H4 (cell line): ENCODE measurements at regions not wholly inside any gene's neighbourhood (a gene's known extent, or its start where the extent isn't known, plus 50 kb on each side); places are given as distances from the start of the nearest gene placed in this dataset.
"Not testable (repeated sequence)": the region's sequence is repeated elsewhere in the genome, so short reads cannot be mapped to it uniquely, and the experiment has no call there.

Experiments used
- DNase-seq: peaks from one replicate; pipeline ENCODE4 v3.0.0-alpha.2; 2015; ENCODE audit warnings: low spot score

DNA sequence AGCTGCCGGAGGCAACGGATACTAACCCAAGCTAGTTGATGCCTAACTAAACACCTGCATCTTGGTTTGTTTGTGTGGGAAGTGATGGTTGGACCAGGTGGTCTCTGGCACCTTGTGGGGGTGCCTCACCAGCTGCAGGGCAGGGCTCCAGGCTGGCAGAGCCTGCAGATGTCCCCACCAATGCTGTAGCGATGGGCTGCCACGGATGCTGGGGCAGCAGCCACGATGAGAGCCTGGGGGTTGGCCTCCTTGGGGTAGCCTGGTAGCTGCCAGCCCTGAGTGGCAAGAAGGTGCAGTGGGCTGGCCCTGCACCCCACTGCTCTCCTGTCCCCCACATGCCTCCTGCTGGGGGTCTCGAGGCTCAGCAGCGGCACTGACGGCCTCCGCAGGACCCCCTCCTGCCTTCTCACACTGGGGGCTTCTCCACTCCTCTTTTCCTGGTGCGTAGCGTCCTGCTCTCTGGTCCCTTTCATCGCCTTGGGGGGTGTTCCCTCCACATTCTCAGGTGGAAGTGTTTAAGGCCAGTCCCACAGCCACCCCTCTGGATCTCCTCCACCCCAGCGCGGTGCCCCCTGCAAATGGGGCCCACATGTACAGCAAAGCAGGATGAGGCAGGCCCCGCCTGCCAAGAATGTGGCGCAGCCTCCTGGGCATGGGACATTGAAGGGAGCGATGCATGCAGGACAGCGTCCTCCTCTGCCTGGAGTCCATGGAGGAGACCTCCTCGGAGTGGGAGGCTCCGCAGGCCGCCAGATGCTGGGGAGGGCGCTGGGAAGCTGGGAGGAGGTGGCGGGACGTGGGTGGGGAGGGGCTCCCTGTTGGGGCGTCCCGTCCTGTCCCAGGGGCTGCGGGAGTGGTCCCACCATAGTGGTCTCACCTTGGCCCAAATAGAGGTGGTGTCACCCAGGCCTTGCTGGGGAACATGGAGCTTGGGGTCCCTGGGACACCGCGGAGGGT lies 173.1 kb downstream of the ASB1 start:
- DNase-seq: no peak

DNA sequence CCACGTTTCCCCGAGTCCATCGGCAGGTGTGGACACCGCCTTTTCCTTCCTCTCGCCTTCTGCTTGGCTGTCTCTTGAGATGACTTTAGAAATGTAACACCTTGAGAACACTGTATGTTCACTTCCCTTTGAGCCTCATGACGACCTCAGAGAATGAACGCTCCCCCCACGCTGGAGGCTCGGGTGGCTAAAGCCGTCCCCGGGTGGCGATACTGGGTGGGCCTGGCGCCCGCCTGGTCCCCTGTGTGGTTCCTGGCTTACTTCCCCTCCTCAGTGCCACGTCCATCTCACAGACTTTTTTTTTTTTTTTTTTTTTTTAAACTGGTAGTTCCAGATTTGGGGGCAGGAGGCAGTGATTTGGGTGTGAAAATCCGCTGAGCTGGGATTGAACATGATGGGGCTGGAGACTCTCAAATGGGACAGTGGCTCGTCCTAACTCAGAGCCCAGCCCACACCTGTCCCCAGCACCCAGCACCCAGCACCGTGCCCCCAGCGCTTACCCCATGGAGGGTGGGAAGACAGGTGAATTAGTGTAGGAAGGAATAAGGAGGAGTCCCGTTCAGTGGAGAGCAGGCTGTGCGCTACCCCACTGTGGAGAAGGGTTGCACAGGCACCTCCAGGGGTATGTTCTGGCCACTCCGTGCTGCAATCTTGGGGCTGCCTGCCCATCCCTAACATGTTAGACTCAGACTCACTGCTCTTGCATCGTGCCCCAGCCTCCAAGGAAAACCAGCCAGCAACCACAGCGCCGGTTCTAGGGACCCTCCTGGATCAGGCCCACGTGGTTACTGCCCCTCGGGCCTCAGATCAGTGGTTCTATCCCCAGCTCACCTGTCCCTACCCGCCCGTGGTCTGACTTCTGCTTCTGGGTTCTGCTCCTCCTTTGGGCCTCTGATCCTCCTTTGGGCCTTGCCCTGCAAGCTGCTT lies 174.0 kb downstream of the ASB1 start:
- DNase-seq: no peak

DNA sequence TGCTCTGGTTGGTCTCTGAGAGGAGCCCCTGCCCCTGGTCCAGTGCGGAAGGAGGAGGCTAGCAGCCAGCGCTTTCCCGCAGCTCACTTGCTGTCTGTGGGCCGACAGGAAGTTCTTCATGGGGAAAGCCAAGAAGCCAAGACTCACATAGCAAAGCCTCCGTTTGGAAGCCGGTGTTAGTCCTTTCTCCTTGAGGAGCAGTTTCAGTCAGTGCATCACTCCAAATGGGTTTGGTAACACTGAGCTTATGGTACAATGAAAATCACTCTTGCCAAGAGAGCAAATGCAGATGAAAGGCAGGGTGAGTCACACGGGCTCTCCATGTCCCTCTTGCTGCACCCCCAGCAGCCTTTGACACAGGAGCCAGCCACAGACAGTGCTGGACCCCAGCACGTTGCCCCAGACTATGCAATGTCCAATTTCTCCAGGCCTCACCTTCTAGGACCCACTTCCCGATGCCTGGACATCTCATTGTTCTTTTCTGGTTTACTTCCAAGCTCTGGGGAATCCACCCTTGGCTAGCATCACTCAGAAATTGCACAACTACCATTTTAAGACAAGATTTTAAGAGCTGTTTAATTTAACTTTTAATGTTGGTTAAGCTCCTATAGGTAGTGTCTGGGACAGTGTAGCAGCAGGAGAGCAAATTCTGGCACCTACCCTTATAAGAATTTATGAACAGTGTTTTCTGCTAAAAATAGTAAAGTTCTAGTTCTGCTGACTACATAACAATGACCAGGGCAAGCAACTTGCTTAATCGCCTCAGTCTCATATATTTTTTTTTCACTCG lies 174.9 kb downstream of the ASB1 start:
- no peak for DNase-seq

DNA sequence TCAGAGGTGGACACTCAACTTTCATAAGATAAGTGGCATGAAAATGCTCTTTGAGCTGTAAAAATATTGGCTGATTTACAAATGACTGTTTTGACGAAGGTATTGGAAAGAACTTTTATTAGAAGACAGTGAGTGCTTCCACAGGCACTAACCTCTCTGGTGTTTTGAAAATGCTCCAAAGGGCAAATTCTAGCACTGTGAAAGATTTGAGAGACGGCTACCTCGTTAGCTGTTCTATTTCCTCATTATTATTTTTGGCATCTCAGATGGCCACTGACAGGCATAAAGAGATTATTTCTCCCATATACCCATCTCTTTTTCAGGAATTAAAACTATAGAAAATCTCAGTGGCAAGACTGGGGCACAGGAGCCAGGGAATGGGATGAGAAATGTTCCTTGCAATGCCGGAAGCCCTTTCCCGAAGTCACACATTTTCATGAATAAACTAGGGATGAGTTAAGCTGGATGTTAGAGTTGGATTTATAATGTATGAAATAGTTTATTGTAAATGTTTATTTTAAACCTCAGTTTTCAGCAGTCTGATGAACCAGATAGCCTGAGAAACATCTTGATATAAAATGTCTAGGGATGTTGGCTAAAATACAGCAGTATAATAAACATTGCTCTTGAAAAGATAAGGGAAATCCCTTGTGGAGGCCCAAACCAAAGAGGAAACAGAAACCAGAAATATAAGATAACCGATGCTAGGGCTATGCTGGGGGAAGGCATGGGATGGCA lies 175.7 kb downstream of the ASB1 start:
- no peak for DNase-seq

DNA sequence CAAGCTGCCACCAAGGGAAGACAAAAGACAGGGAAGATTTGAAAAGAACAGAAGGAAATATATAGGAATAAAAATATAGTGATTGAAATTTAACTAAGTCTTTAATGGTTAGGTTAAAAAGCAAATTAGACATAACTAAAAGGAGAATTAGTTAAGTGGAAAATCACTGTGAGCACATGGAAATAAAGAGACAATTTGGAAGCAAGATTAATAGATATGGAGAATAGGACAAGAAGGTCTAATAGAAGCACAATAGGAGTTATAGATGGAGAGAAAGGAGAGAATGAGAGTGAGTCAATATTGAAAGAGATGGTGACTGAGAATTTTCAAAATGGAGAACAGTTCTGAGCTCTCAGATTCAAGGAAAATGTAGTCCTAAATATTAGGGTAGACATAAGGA lies 176.9 kb downstream of the ASB1 start:
- DNase-seq: no peak

DNA sequence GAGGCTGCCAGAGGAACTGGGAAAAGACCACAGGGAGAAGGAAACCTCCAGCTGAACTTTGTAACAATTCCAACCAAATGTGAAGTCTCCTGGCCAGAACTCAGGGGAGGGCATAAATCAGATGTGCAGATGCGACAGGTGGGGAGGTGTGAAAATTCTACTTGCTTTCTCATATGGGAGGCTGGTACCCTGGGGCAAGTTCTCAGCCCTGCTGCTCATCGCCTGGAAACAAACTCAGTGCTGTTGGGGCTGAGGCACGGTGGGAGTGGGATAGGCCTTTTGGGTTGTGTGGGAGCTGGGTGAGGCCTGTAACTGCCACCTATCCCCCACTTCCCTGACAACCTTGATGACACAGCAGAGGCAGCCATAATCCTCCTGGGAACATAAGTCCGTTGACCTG lies 179.6 kb downstream of the ASB1 start:
- DNase-seq: no peak

DNA sequence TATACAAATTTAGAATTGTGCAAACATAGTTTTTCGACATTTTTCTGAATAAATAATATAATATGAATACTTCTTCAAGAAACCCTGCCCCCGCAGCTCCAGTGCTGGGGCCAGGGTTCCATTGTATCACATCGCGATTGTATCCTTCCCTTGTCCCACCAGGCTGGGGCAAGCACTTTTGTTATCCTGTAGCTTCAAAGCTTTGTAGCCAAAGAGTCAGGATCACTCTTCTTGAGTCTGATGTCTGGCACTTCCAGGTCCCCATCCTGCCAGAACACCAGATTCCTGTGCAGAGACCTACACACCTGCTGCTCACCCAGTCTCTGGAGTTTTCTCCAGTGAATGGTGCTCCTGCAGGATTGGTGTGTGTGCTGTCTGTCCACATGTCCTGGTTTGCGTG lies 186.9 kb downstream of the ASB1 start:
- no peak for DNase-seq

DNA sequence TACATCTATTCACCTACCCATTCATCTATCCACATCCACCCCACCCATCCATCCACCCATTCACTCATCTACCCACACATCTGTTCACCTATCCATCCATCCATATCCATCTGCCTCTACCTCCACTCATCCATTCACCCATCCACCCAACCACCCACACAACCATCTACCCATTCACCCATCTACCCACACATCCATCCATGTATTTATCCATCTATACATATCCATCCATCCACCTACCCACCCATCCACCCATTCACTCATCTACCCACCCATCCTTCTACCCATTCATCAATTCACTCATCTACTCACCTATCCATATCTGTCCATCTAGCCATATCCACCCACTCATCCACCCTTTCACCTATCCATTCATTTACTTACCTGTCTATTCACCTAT lies 187.6 kb downstream of the ASB1 start:
- DNase-seq: no peak

DNA sequence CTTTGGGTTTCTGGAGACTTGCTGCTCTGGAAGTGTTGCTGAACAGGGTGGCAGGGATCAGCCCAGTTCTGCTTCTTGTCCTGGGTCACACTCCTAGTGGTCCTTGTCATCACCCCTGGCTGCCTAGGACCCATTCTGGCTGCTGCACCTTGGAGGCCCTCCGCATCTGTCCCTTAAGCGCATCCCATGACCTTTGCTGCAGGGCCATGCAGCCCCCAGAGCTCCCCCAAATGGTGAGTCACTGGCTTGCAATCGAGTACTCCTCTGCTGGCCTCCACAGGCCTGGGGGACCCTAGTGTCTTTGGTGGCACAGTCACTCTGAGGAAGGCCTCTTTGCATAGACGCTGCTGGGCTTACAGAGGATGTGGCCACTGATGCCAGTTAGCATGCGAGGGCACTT lies 188.5 kb downstream of the ASB1 start:
- DNase-seq: no peak

DNA sequence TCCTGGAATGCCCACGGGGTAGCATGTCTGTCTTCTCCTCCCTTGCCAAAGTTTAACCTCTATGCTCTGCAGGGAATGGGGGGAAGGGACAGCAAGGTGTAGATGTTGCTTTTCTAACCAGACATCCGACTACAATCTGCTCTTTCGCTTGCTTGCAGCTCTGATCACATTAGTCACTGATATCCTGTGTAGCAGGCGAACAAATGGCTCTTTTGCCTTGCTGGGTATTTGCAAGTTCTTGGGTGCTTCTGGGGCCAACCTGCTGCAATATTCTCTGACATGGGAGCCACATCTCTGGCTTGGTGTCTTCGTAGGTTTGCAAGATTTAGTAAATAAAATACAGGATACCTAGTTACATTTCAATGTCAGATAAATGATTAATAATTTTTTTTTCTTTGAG lies 190.0 kb downstream of the ASB1 start:
- no peak for DNase-seq

DNA sequence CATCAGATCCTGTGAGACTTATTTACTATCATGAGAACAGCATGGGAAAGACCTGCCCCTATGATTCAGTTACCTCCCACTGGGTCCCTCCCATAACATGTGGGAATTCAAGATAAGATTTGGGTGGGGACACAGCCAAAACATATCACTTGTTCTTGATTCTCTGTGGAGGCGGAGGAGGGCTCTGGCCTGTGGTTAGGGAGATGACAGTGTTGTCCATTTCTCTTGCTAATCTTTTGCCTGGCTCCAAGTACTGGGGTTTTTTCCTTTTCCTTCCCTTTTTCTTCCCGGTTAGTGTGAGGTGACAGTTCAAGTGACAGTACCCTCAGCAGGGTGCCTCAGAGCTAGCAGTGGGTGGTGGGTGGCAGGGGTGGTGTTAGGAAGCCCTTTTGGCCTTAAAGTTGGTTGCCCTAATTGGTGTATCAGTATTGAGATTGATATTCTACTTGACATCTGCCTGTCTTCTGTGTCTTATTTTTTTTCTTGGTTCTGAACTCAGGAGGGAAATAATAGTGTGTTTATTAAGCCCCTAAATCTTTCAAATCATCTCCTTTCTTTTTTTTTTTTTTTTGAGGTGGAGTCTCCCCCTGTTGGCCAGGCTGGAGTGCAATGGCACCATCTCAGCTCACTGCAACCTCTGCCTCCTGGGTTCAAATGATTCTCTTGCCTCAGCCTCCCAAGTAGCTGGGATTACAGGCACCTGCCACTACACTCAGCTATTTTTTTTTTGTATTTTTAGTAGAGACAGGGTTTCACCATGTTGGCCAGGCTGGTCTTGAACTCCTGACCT lies 192.0 kb downstream of the ASB1 start:
- DNase-seq: not testable (repeated sequence)

DNA sequence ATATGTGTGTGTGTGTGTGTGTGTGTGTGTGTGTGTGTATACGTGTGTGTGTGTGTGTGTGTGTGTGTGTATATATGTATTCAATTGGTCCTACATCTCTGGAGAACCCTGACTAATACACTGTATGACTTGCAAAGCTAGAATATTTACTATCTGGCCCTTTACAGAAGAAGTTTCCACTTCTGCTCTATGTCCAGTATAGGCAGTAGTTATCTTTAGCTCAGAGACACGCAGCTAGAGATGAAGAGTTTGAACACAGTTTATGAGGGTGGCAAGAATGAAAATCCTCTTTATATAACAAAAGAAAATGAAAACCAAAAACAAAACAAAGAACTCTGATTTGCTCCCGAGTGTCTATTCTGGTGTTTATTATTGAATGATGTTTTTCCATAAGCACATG lies 201.2 kb downstream of the ASB1 start:
- DNase-seq: no peak

DNA sequence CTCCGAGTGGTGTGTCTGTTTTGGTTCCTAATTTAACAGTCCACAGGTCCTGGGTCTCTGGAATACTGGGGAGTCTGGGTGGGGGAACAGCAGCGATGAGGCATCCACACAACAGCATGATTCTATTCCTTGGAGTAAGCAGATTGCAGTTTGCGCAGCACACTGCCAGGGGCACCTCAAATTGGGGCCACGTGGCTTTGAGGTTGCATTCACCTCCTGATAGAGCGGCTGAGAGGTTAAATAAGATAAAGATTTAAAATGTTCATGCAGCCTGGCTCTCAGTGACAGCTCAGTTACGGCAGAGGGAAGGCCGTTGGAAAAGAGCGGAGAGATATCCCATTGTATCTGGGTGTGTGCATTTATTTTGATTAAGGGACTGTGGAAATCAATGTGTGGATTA lies 202.3 kb downstream of the ASB1 start:
- DNase-seq: no peak

DNA sequence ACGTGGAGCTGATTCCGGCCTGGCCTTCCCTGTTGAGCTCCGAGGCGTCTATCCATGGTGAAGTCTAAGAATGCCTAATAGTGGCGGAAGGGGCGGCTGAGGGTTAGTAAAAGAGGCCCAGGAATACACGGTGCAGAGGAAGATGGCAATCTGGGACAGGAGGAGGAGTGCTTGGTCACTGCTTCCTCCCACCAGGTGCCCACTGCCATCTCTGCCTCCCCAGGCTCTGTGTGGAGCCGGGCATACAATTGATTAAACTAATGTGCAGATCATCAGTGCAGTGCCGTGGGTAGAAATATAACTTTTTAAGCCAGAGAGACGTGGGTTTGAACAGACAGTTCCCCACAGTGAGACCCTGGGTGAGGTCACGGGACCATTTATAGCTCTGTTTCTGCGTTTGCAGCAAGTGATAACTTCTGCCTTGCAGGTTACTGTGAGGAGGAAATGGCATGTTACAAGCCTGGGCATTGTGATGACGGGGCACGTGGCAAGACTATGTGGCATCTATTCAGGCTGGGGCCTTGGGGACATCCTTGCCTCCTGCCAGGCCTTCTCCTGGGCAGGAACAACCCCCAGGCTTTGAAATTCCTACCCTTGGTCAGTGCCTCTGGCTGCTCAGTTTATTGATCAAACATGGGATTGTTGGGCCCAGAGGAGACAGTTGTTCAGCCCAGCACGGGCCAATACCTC lies 204.9 kb downstream of the ASB1 start:
- no peak for DNase-seq

DNA sequence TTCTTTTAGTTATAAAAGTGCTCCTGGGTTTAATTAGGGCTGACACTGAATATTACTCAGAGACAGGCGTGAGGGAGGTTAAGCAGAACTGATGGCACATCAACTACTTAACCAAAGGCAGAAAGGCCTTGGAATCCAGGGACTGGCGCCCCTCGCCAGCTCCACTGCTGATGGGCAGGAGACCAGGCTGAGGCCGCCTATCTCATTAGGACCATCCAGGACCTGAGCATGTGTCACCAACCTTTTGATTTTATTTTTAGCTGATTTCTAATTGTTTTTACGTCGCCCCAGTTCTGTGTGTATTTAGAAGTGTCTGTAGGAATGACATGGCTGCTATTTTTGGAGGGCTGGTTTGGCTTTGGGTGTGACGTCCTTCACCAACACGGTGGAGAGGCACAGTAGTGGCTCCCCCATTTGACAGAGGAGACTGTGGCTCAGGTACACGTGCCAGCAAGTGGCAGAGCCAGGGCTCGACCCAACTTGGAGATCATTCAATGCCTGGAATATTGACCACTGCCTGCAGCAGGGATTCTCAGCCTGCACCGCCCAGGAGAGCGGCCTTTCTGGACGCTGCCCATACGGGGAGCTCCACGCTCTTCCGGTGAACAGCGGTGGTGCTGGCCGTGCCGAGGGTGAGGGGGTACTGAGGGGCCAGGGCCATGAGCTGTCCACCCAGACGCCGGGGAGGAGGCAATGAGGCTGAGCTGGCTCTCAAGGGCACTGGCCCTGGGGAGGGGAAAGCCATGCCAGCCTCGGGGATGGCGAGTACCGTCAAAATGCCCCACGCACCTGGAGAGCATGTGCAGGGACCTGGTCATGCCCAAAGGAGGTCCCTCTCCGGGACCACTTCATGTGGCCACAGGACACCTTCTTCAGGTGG lies 205.7 kb downstream of the ASB1 start:
- no peak for DNase-seq

DNA sequence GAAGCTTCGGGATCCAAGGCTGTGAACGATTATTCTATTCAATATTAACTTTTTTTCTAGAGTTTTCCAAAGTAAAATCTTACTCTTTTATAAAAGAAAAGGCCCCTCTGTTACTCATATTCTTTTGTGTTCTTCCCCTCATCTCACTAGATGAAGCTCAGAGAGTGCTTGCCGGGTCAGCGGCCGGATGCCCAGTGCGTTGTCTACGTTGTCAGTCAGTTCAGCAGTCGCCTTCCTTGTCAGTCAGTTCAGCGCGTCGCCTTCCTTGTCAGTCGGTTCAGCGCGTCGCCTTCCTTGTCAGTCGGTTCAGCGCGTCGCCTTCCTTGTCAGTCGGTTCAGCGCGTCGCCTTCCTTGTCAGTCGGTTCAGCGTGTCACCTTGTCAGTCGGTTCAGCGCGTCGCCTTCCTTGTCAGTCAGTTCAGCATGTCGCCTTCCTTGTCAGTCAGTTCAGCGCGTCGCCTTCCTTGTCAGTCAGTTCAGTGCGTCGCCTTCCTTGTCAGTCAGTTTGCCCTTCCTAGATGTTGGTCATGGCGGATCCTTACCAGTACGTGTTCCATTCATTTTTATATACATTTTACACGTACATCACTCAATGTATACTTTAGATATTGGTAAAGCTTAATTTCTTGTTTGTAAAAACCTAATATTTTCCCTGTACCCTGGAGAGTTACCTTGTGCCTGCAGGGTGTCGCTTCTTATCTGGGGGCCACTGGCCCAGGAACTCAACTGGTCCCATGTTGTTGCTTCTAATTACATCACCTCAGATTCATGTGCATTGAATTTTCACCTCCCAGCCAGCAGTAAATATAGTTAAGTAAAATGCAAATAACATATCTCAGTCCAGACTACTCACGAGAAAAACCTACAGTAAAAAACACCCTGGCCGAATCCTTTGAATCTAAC lies 206.9 kb downstream of the ASB1 start:
- no peak for DNase-seq

DNA sequence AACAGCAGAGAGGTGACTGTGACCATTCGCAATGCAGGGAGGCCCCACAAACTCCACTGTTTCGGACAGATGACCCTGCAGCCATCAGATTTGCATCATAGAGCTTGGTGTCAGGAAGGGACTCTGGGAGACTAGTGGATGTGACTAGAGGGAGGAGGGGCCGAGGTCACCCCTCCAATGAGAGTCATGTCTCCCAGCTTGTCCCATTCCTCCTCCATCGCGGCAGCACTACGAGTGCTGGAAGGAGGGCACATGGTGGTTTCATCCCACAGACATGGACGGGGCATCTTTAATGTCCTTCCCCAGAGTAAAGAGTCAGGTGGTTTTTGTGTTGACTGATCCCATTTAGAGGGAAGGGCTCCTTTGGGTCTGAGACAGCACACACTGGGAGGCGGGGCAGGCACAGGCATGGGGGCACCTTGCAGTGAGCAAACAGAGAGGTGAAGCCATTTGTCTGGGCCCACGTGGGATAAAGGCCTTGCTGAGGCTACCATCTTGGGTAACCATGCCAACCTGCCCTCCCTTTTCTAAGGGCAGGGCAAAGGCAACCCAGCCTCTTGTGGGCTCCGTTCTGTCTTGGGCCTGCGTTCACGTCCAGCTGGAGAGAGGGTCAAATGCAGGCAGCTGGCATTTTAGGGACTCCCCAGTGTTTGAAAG lies 208.1 kb downstream of the ASB1 start:
- no peak for DNase-seq
